ENCODE measurements at regions not wholly inside any gene's neighbourhood (a gene's known extent, or its start where the extent isn't known, plus 50 kb on each side); places are given as distances from the start of the nearest gene placed in this dataset.

DNA sequence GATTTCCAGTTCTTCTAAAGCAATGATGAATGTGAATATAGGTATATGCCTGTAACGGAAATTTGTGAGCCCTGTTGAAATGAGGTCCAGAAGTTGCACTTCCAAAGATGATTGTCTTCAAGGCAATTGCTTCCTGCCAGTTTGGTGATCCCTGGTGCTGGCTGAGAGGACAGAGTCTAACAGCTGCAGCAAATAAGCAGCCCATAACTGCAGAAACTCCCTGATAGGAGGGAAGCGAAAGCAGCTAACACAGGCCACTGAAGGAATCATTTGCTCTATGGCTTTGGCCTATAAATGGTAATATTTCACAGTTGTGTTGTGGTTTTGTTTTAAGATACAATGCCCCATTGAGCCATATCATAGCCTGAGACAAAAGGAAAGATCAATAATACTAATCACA, 451.5 kb upstream of the MIR17HG start:
- no peaks in the 10 kb centered on the region for H3K27me3 Mint-ChIP-seq (ENCODE audit: low read depth in 2 of 2)
- Histone ChIP-seq H3K4me1 (ENCODE audit: control insufficient read depth, insufficient read depth, low read length) (no peaks in the 10 kb centered on the region), H3K27me3 (ENCODE audit: control insufficient read depth, insufficient read depth, low read length) (no peaks in the 10 kb centered on the region), H3K36me3 (ENCODE audit: control insufficient read depth, insufficient read depth, low read length) (no peaks in the 10 kb centered on the region), H3K27ac (ENCODE audit: low read length) (no peak overlapping the region), H3K9me3 (ENCODE audit: control insufficient read depth, insufficient read depth, low read length) (peaks cover 3% of the 10 kb centered on the region), H3K4me3 (ENCODE audit: low read length) (no peak overlapping the region)
- H3K27ac Mint-ChIP-seq: no peak overlapping the region
- H3K36me3 Mint-ChIP-seq: no peaks in the 10 kb centered on the region
- TF ChIP-seq, protein P1, sequence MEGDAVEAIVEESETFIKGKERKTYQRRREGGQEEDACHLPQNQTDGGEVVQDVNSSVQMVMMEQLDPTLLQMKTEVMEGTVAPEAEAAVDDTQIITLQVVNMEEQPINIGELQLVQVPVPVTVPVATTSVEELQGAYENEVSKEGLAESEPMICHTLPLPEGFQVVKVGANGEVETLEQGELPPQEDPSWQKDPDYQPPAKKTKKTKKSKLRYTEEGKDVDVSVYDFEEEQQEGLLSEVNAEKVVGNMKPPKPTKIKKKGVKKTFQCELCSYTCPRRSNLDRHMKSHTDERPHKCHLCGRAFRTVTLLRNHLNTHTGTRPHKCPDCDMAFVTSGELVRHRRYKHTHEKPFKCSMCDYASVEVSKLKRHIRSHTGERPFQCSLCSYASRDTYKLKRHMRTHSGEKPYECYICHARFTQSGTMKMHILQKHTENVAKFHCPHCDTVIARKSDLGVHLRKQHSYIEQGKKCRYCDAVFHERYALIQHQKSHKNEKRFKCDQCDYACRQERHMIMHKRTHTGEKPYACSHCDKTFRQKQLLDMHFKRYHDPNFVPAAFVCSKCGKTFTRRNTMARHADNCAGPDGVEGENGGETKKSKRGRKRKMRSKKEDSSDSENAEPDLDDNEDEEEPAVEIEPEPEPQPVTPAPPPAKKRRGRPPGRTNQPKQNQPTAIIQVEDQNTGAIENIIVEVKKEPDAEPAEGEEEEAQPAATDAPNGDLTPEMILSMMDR (IDR thresholded peaks at IDR 0.05): no peak
- H3K4me3 Mint-ChIP-seq: no peak overlapping the region
- H3K4me1 Mint-ChIP-seq: no peaks in the 10 kb centered on the region
- intact Hi-C loops (cut with micrococcal nuclease): no loop called here
- peaks cover 10 to 15% of the 10 kb centered on the region in 2 donors for H3K9me3 Mint-ChIP-seq
- DNase-seq (no peak), ATAC-seq (no peak)
- 87% methylated on average over 2 of the region's 2 CpGs for WGBS (ENCODE audit: insufficient coverage)

DNA sequence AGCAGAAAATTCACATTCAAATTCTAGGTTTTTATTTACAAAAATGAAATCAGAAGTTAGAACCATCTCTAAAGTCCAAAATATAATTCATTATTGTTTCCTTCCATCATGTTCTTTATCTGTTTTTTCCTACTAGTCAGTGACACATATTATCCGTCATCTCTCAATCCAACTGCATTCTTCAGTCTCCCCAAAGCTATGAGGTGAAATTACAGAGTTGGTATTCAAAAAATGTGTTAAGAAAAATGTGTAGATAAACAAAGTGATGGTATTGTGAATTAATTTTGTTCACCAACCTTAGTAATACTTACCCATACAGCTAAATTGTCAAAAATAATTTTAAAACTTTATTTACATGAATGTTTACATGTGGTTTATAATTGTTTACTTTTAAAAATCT, 448.7 kb upstream of the MIR17HG start:
- Mint-ChIP-seq H3K36me3 (no peaks in the 10 kb centered on the region), H3K4me3 (no peak overlapping the region), H3K27me3 (ENCODE audit: low read depth in 2 of 2) (no peaks in the 10 kb centered on the region), H3K4me1 (no peaks in the 10 kb centered on the region), H3K9me3 (peaks cover 12 to 22% of the 10 kb centered on the region in 2 donors), H3K27ac (no peak overlapping the region)
- no peak for DNase-seq
- Histone ChIP-seq H3K4me3 (ENCODE audit: low read length) (no peak overlapping the region), H3K27ac (ENCODE audit: low read length) (no peak overlapping the region), H3K4me1 (ENCODE audit: control insufficient read depth, insufficient read depth, low read length) (no peaks in the 10 kb centered on the region), H3K36me3 (ENCODE audit: control insufficient read depth, insufficient read depth, low read length) (no peaks in the 10 kb centered on the region), H3K27me3 (ENCODE audit: control insufficient read depth, insufficient read depth, low read length) (no peaks in the 10 kb centered on the region), H3K9me3 (ENCODE audit: control insufficient read depth, insufficient read depth, low read length) (peaks cover 5% of the 10 kb centered on the region)
- TF ChIP-seq, protein P1 (IDR thresholded peaks at IDR 0.05): no peak
- no CpG with 5 or more reads among the region's 1 CpG for WGBS (ENCODE audit: insufficient coverage)
- intact Hi-C loops (cut with micrococcal nuclease): no loop called here
- ATAC-seq: no peak

DNA sequence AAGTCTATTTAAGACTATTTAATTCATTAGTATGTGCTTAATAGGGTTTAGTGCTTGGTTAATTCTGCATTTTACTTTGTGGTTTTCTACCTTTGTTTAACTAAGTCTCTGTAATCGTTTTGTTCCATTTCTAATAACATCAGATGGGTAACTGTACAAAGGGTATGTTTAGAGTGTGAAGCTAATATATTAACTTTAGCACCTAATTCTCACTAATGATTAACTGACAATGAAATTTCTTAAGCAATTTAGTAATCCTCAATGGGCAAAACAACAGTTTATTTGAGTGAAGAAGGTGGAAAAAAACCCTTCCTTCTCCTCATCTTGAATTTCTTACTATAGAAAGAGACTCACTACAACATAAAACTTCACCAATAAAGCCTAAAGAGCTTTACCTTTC, 448.1 kb upstream of the MIR17HG start:
- Histone ChIP-seq H3K27ac (ENCODE audit: low read length) (no peak overlapping the region), H3K4me1 (ENCODE audit: control insufficient read depth, insufficient read depth, low read length) (no peaks in the 10 kb centered on the region), H3K4me3 (ENCODE audit: low read length) (no peak overlapping the region), H3K9me3 (ENCODE audit: control insufficient read depth, insufficient read depth, low read length) (peaks cover 5% of the 10 kb centered on the region), H3K27me3 (ENCODE audit: control insufficient read depth, insufficient read depth, low read length) (no peaks in the 10 kb centered on the region), H3K36me3 (ENCODE audit: control insufficient read depth, insufficient read depth, low read length) (no peaks in the 10 kb centered on the region)
- no CpG with 5 or more reads among the region's 1 CpG for WGBS (ENCODE audit: insufficient coverage)
- ATAC-seq (no peak), DNase-seq (no peak)
- Mint-ChIP-seq H3K36me3 (no peaks in the 10 kb centered on the region), H3K4me1 (no peaks in the 10 kb centered on the region), H3K27me3 (ENCODE audit: low read depth in 2 of 2) (no peaks in the 10 kb centered on the region), H3K9me3 (peaks cover 11 to 22% of the 10 kb centered on the region in 2 donors), H3K27ac (no peak overlapping the region), H3K4me3 (no peak overlapping the region)
- intact Hi-C loops (cut with micrococcal nuclease): no loop called here
- TF ChIP-seq, protein P1 (IDR thresholded peaks at IDR 0.05): no peak

DNA sequence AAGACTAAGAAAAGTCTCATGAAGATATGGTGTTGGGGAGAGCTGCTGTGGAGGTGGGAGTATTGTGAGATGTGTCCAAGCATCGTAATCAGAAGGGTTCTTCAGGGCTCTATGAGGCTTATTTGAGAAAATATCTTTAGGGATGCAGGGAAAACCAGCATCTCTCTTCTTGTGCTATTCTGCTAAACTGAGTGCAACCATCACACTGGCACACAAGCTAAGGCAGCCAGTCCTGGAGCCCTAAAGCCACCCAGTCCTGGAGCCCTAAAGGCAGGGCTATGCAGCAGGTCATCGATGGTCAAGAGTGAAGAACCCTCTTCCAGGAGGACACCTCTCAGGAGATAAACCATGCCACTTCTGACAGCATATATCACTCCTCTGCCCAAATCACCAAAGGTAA, 445.2 kb upstream of the MIR17HG start:
- intact Hi-C loops (cut with micrococcal nuclease): no loop called here
- H3K9me3 ChIP-seq (ENCODE audit: control insufficient read depth, insufficient read depth, low read length): peaks cover 9% of the 10 kb centered on the region
- DNase-seq (no peak), ATAC-seq (no peak)
- Mint-ChIP-seq H3K4me3 (no peak overlapping the region), H3K9me3 (peaks cover 11 to 30% of the 10 kb centered on the region in 2 donors), H3K27me3 (ENCODE audit: low read depth in 2 of 2) (no peaks in the 10 kb centered on the region), H3K36me3 (no peaks in the 10 kb centered on the region), H3K27ac (no peak overlapping the region), H3K4me1 (no peaks in the 10 kb centered on the region)
- H3K4me3 ChIP-seq (ENCODE audit: low read length): no peak overlapping the region
- H3K27me3 ChIP-seq (ENCODE audit: control insufficient read depth, insufficient read depth, low read length): no peaks in the 10 kb centered on the region
- no peaks in the 10 kb centered on the region for H3K36me3 ChIP-seq (ENCODE audit: control insufficient read depth, insufficient read depth, low read length)
- no peak overlapping the region for H3K27ac ChIP-seq (ENCODE audit: low read length)
- 75% methylated on average over 2 of the region's 2 CpGs for WGBS (ENCODE audit: insufficient coverage)
- TF ChIP-seq, protein P1 (IDR thresholded peaks at IDR 0.05): no peak
- H3K4me1 ChIP-seq (ENCODE audit: control insufficient read depth, insufficient read depth, low read length): no peaks in the 10 kb centered on the region
